Prostate gland (tissue), 2 donors: ENCODE measurements at regions not wholly inside any gene's neighbourhood (a gene's known extent, or its start where the extent isn't known, plus 50 kb on each side); places are given as distances from the start of the nearest gene placed in this dataset.

Source experiments
- POLR2AphosphoS5 ChIP-seq: sonication (generic); formaldehyde crosslinking; IDR thresholded peaks from one replicate; pipeline ENCODE4 v1.6.1; 2017; ENCODE audit warnings: antibody characterized with exemption
- TF ChIP-seq, protein P1 (sequence below), 4 experiments: fragments of 200-600 bp in 2 of 4; fragments of 450-650 bp in 2 of 4; sonication (generic) in 2 of 4; IDR thresholded peaks; 1 replicate in 3 of 4; 2 replicates in 1 of 4; pipeline ENCODE4 v1.5.1; 2016 to 2019; ENCODE audit warnings: antibody characterized with exemption in 4 of 4, mild to moderate bottlenecking in 2 of 4, moderate library complexity in 2 of 4

GRCh38 chr9:108209132-108209685 lies 646.6 kb downstream of the ACTL7B start:
- TF ChIP-seq, protein P1, sequence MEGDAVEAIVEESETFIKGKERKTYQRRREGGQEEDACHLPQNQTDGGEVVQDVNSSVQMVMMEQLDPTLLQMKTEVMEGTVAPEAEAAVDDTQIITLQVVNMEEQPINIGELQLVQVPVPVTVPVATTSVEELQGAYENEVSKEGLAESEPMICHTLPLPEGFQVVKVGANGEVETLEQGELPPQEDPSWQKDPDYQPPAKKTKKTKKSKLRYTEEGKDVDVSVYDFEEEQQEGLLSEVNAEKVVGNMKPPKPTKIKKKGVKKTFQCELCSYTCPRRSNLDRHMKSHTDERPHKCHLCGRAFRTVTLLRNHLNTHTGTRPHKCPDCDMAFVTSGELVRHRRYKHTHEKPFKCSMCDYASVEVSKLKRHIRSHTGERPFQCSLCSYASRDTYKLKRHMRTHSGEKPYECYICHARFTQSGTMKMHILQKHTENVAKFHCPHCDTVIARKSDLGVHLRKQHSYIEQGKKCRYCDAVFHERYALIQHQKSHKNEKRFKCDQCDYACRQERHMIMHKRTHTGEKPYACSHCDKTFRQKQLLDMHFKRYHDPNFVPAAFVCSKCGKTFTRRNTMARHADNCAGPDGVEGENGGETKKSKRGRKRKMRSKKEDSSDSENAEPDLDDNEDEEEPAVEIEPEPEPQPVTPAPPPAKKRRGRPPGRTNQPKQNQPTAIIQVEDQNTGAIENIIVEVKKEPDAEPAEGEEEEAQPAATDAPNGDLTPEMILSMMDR (IDR thresholded peaks at IDR 0.05), result no peak
- no peak for TF ChIP-seq POLR2AphosphoS5
